DOHH2 (cell line): ENCODE measurements at regions not wholly inside any gene's neighbourhood (a gene's known extent, or its start where the extent isn't known, plus 50 kb on each side); places are given as distances from the start of the nearest gene placed in this dataset.

ENCODE experiments used
- H3F3A ChIP-seq: fragments of 200-600 bp; sonication (generic), shearing (Covaris generic); 2 replicates; pipeline ENCODE4 v1.6.0; 2016; ENCODE audit warnings: antibody characterized with exemption, mild to moderate bottlenecking; ENCODE audit not compliant: control insufficient read depth, insufficient read depth
- H3K27ac ChIP-seq: fragments of 200-600 bp; sonication (generic); 2 replicates; pipeline ENCODE4 v1.5.1; 2014; ENCODE audit warnings: low read depth, mild to moderate bottlenecking, low read length, moderate library complexity
- H3K27me3 ChIP-seq: fragments of 200-600 bp; sonication (generic); 2 replicates; pipeline ENCODE4 v1.6.1; 2014; ENCODE audit warnings: mild to moderate bottlenecking, low read length, mixed read lengths; ENCODE audit not compliant: control insufficient read depth
- H3K36me3 ChIP-seq: fragments of 200-600 bp; sonication (generic); 2 replicates; pipeline ENCODE4 v1.6.1; 2014; ENCODE audit warnings: mild to moderate bottlenecking, low read length, moderate library complexity, mixed read lengths; ENCODE audit not compliant: control insufficient read depth
- H3K4me1 ChIP-seq: fragments of 200-600 bp; sonication (generic); 2 replicates; pipeline ENCODE4 v1.6.1; 2014; ENCODE audit warnings: mild to moderate bottlenecking, low read length, mixed read lengths; ENCODE audit not compliant: control insufficient read depth
- H3K4me2 ChIP-seq: fragments of 200-600 bp; sonication (generic); 2 replicates; pipeline ENCODE4 v1.6.0; 2014; ENCODE audit warnings: mild to moderate bottlenecking, low read length, moderate library complexity
- H3K4me3 ChIP-seq: fragments of 200-600 bp; sonication (generic); 2 replicates; pipeline ENCODE4 v1.5.1; 2014; ENCODE audit warnings: mild to moderate bottlenecking, low read length, mixed read lengths
- H3K79me2 ChIP-seq: fragments of 200-600 bp; sonication (generic); 2 replicates; pipeline ENCODE4 v1.6.1; 2014; ENCODE audit warnings: mild to moderate bottlenecking, low read length, mixed read lengths; ENCODE audit not compliant: control insufficient read depth
- H3K9me2 ChIP-seq: fragments of 200-600 bp; sonication (generic); replicated peaks from 2 replicates; pipeline ENCODE4 v1.6.1; 2014; ENCODE audit warnings: mild to moderate bottlenecking, low read length, mixed read lengths; ENCODE audit not compliant: control insufficient read depth
- H3K9me3 ChIP-seq: fragments of 200-600 bp; sonication (generic); 2 replicates; pipeline ENCODE4 v1.6.1; 2014; ENCODE audit warnings: antibody characterized with exemption, low read length, mixed read lengths; ENCODE audit not compliant: control insufficient read depth, insufficient read depth
- H4K20me1 ChIP-seq: fragments of 200-600 bp; sonication (generic); 2 replicates; pipeline ENCODE4 v1.6.0; 2014; ENCODE audit warnings: low read depth, mild to moderate bottlenecking, antibody characterized with exemption, low read length, moderate library complexity; ENCODE audit not compliant: control insufficient read depth, insufficient read depth
- EZH2phosphoT487 ChIP-seq: fragments of 200-600 bp; sonication (generic); IDR thresholded peaks from 2 replicates; pipeline ENCODE4 v1.6.1; 2017; ENCODE audit warnings: borderline replicate concordance, mild to moderate bottlenecking, antibody characterized with exemption, low read length, moderate library complexity, mixed read lengths
- TF ChIP-seq, protein P1 (sequence below): fragments of 200-600 bp; sonication (generic); IDR thresholded peaks from one replicate; pipeline ENCODE4 v1.5.1; 2014; ENCODE audit warnings: antibody characterized with exemption, mild to moderate bottlenecking, low read depth, low read length; ENCODE audit not compliant: poor library complexity, severe bottlenecking

DNA sequence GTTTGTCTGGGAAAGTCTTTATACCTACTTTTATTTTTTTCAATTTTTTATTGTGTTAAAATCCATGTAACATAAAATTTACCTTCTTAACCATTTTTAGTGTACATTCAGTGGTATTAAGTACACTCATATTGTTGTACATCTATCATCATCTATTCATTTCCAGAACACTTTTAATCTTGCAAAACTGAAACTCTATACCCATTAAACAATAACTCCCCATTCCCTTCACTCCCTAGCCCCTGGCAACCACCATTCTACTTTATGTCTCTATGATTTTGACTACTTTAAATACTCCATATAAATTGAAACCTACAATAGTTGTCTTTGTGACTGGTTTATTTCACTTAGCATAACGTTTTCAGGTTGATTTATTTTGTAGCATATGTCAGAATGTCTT is 131.9 kb upstream of the SLC38A2 start:
- Histone ChIP-seq H3K9me2 (no peaks in the 10 kb centered on the region), H3K4me2 (no peak overlapping the region), H3K9me3 (peaks cover 7% of the 10 kb centered on the region), H3K27ac (no peak overlapping the region), H3K36me3 (no peaks in the 10 kb centered on the region), H3K4me3 (no peak overlapping the region), H3K27me3 (no peaks in the 10 kb centered on the region), H3F3A (no peaks in the 10 kb centered on the region), H3K79me2 (no peaks in the 10 kb centered on the region), H3K4me1 (no peaks in the 10 kb centered on the region), H4K20me1 (no peaks in the 10 kb centered on the region)
- no peak for TF ChIP-seq EZH2phosphoT487
- TF ChIP-seq, protein P1, sequence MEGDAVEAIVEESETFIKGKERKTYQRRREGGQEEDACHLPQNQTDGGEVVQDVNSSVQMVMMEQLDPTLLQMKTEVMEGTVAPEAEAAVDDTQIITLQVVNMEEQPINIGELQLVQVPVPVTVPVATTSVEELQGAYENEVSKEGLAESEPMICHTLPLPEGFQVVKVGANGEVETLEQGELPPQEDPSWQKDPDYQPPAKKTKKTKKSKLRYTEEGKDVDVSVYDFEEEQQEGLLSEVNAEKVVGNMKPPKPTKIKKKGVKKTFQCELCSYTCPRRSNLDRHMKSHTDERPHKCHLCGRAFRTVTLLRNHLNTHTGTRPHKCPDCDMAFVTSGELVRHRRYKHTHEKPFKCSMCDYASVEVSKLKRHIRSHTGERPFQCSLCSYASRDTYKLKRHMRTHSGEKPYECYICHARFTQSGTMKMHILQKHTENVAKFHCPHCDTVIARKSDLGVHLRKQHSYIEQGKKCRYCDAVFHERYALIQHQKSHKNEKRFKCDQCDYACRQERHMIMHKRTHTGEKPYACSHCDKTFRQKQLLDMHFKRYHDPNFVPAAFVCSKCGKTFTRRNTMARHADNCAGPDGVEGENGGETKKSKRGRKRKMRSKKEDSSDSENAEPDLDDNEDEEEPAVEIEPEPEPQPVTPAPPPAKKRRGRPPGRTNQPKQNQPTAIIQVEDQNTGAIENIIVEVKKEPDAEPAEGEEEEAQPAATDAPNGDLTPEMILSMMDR = no peak

DNA sequence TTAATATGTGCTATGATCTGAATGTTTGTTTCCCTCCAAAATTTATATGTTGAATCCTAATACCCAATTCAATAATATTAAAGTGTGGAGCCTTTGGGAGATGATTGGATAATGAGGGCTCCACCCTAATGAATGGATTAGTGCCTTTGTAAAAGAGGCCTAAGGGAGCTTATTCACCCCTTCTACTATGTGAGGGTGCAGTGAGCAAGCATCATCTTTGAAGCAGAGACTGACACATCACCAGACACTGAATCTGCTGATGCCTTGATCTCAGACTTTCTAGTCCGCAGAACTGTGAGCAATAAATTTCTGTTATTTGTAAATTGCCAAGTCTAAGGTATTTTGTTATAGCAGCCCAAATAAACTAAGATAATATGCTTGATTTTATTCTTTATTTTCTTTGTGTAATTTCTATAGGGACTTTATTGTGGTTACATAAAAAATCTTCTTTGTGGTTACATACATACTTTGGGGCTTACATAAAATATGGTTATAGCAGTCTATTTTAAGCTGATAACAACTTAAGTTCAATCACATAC is 131.1 kb upstream of the SLC38A2 start:
- H3K9me3 ChIP-seq = peaks cover 7% of the 10 kb centered on the region
- H3K4me1 ChIP-seq = no peaks in the 10 kb centered on the region
- H3K27ac ChIP-seq = no peak overlapping the region
- no peaks in the 10 kb centered on the region for H3K27me3 ChIP-seq
- no peak for TF ChIP-seq EZH2phosphoT487
- TF ChIP-seq, protein P1 = no peak
- no peaks in the 10 kb centered on the region for H3F3A ChIP-seq
- H3K36me3 ChIP-seq = no peaks in the 10 kb centered on the region
- no peak overlapping the region for H3K4me3 ChIP-seq
- H3K9me2 ChIP-seq = no peaks in the 10 kb centered on the region
- no peak overlapping the region for H3K4me2 ChIP-seq
- H3K79me2 ChIP-seq = no peaks in the 10 kb centered on the region
- no peaks in the 10 kb centered on the region for H4K20me1 ChIP-seq

GRCh38 chr12:46500673-46501072 is 128.1 kb upstream of the SLC38A2 start:
- no peaks in the 10 kb centered on the region for H3K4me1 ChIP-seq
- peaks cover 7% of the 10 kb centered on the region for H3K9me3 ChIP-seq
- H3K4me3 ChIP-seq = no peak overlapping the region
- H3K36me3 ChIP-seq = no peaks in the 10 kb centered on the region
- H3K79me2 ChIP-seq = no peaks in the 10 kb centered on the region
- no peaks in the 10 kb centered on the region for H4K20me1 ChIP-seq
- no peak for TF ChIP-seq EZH2phosphoT487
- H3K9me2 ChIP-seq = no peaks in the 10 kb centered on the region
- H3F3A ChIP-seq = no peaks in the 10 kb centered on the region
- H3K27ac ChIP-seq = no peak overlapping the region
- H3K27me3 ChIP-seq = no peaks in the 10 kb centered on the region
- no peak overlapping the region for H3K4me2 ChIP-seq

DNA sequence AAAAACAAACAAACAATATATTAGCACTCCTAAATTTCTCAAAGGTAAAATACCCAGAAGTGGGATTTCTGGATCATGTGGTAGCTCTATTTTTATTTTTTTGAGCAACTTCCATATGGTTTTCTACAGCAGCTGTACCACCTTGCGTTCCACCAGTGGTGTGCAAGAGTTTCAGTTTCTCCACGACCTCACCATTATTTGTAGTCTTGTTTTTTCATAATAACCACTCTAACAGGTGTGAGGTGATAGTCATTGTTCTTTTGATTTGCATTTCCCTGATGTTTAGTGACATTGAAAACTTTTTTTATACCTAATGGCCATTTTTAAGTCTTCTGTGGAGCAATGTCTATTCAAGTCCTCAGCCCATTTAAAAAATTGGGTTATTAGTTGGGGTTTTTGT is 127.3 kb upstream of the SLC38A2 start:
- Histone ChIP-seq H3K9me3 (peaks cover 7% of the 10 kb centered on the region), H3K79me2 (no peaks in the 10 kb centered on the region), H3K4me2 (no peak overlapping the region), H3K4me1 (no peaks in the 10 kb centered on the region), H4K20me1 (no peaks in the 10 kb centered on the region), H3K36me3 (no peaks in the 10 kb centered on the region), H3K9me2 (no peaks in the 10 kb centered on the region), H3K27ac (no peak overlapping the region), H3K27me3 (no peaks in the 10 kb centered on the region), H3F3A (no peaks in the 10 kb centered on the region), H3K4me3 (no peak overlapping the region)
- TF ChIP-seq, protein P1 = no peak
- no peak for TF ChIP-seq EZH2phosphoT487
